Activated naive CD4-positive, alpha-beta T cell treated with anti-CD3 and anti-CD28 coated beads, Interleukin-2, amount 50 U/mL, for 24 hours (primary cell): ENCODE measurements at regions not wholly inside any gene's neighbourhood (a gene's known extent, or its start where the extent isn't known, plus 50 kb on each side); places are given as distances from the start of the nearest gene placed in this dataset.
"Not testable (repeated sequence)": the region's sequence is repeated elsewhere in the genome, so short reads cannot be mapped to it uniquely, and the experiment has no call there.

Experiments used
- H3K27ac Mint-ChIP-seq: one replicate; pipeline ENCODE4 v1.8.0; 2021; ENCODE audit warnings: mild to moderate bottlenecking, mixed read lengths
- H3K27me3 Mint-ChIP-seq: one replicate; pipeline ENCODE4 v1.8.0; 2021; ENCODE audit warnings: mixed read lengths
- H3K36me3 Mint-ChIP-seq: one replicate; pipeline ENCODE4 v1.8.0; 2021; ENCODE audit warnings: mixed read lengths
- H3K4me1 Mint-ChIP-seq: one replicate; pipeline ENCODE4 v1.8.0; 2021; ENCODE audit warnings: mixed read lengths
- H3K4me3 Mint-ChIP-seq: one replicate; pipeline ENCODE4 v1.8.0; 2021; ENCODE audit warnings: mild to moderate bottlenecking, mixed read lengths
- H3K9me3 Mint-ChIP-seq: one replicate; pipeline ENCODE4 v1.8.0; 2021; ENCODE audit warnings: mixed read lengths

GRCh38 chr16:26860506-26860905 lies 206.2 kb upstream of the C16orf82 start:
- Mint-ChIP-seq H3K27ac (no peak overlapping the region), H3K27me3 (peaks cover 6% of the 10 kb centered on the region), H3K9me3 (peaks cover 7% of the 10 kb centered on the region), H3K36me3 (peaks cover 9% of the 10 kb centered on the region), H3K4me3 (no peak overlapping the region), H3K4me1 (no peaks in the 10 kb centered on the region)

- peaks cover 9% of the 10 kb centered on the region for H3K27me3 Mint-ChIP-seq
- no peaks in the 10 kb centered on the region for H3K4me1 Mint-ChIP-seq
- peaks cover 9% of the 10 kb centered on the region for H3K36me3 Mint-ChIP-seq
- no peak overlapping the region for H3K27ac Mint-ChIP-seq
- no peak overlapping the region for H3K4me3 Mint-ChIP-seq
- peaks cover 7% of the 10 kb centered on the region for H3K9me3 Mint-ChIP-seq
These were observed 202.8 kb upstream of the C16orf82 start for GRCh38 chr16:26863931-26864330.

- H3K4me3 Mint-ChIP-seq, H3K4me1 Mint-ChIP-seq, H3K27ac Mint-ChIP-seq, H3K27me3 Mint-ChIP-seq, H3K9me3 Mint-ChIP-seq, H3K36me3 Mint-ChIP-seq: not testable (repeated sequence)
These were observed 192.4 kb upstream of the C16orf82 start for GRCh38 chr16:26874318-26874717.

GRCh38 chr16:26877421-26877820 lies 189.3 kb upstream of the C16orf82 start:
- no peaks in the 10 kb centered on the region for H3K36me3 Mint-ChIP-seq
- H3K27me3 Mint-ChIP-seq = peaks cover 2% of the 10 kb centered on the region
- H3K9me3 Mint-ChIP-seq = no peaks in the 10 kb centered on the region
- H3K4me1 Mint-ChIP-seq = no peaks in the 10 kb centered on the region
- no peak overlapping the region for H3K27ac Mint-ChIP-seq
- no peak overlapping the region for H3K4me3 Mint-ChIP-seq

GRCh38 chr16:26885674-26886073 lies 181.1 kb upstream of the C16orf82 start:
- Mint-ChIP-seq H3K27me3 (peaks cover 25% of the 10 kb centered on the region), H3K27ac (no peak overlapping the region)

GRCh38 chr16:26889740-26890139 lies 177.0 kb upstream of the C16orf82 start:
- Mint-ChIP-seq H3K9me3 (peaks cover 3% of the 10 kb centered on the region), H3K36me3 (no peaks in the 10 kb centered on the region), H3K4me1 (no peaks in the 10 kb centered on the region), H3K4me3 (no peak overlapping the region), H3K27ac (no peak overlapping the region), H3K27me3 (peaks cover 20% of the 10 kb centered on the region)

More at GRCh38 chr16:26885674-26886073, 181.1 kb upstream of the C16orf82 start:
- Mint-ChIP-seq H3K9me3 (peaks cover 6% of the 10 kb centered on the region), H3K36me3 (no peaks in the 10 kb centered on the region), H3K4me1 (no peaks in the 10 kb centered on the region), H3K4me3 (no peak overlapping the region)

GRCh38 chr16:26898200-26898599 lies 168.5 kb upstream of the C16orf82 start:
- Mint-ChIP-seq H3K36me3 (no peaks in the 10 kb centered on the region), H3K27ac (no peak overlapping the region), H3K27me3 (peaks cover 16% of the 10 kb centered on the region), H3K4me1 (no peaks in the 10 kb centered on the region), H3K9me3 (no peaks in the 10 kb centered on the region), H3K4me3 (no peak overlapping the region)

- H3K4me3 Mint-ChIP-seq = no peak overlapping the region
- peaks cover 7% of the 10 kb centered on the region for H3K27me3 Mint-ChIP-seq
- H3K27ac Mint-ChIP-seq = no peak overlapping the region
- H3K9me3 Mint-ChIP-seq = no peaks in the 10 kb centered on the region
- no peaks in the 10 kb centered on the region for H3K4me1 Mint-ChIP-seq
- H3K36me3 Mint-ChIP-seq = no peaks in the 10 kb centered on the region
These were observed 165.4 kb upstream of the C16orf82 start for GRCh38 chr16:26901196-26901861.

- Mint-ChIP-seq H3K9me3 (no peaks in the 10 kb centered on the region), H3K36me3 (no peaks in the 10 kb centered on the region), H3K4me1 (no peaks in the 10 kb centered on the region), H3K27me3 (peaks cover 10% of the 10 kb centered on the region), H3K27ac (no peak overlapping the region), H3K4me3 (no peak overlapping the region)
These were observed 164.7 kb upstream of the C16orf82 start for GRCh38 chr16:26901983-26902382.

GRCh38 chr16:26905336-26905735 lies 161.4 kb upstream of the C16orf82 start:
- Mint-ChIP-seq H3K9me3 (no peaks in the 10 kb centered on the region), H3K4me1 (no peaks in the 10 kb centered on the region), H3K36me3 (no peaks in the 10 kb centered on the region), H3K27me3 (peaks cover 11% of the 10 kb centered on the region), H3K4me3 (no peak overlapping the region), H3K27ac (no peak overlapping the region)

- Mint-ChIP-seq H3K36me3 (no peaks in the 10 kb centered on the region), H3K27ac (no peak overlapping the region), H3K4me1 (no peaks in the 10 kb centered on the region), H3K9me3 (no peaks in the 10 kb centered on the region), H3K27me3 (peaks cover 14% of the 10 kb centered on the region), H3K4me3 (no peak overlapping the region)
These were observed 157.1 kb upstream of the C16orf82 start for GRCh38 chr16:26909623-26910022.

- H3K9me3 Mint-ChIP-seq = no peaks in the 10 kb centered on the region
- peaks cover 15% of the 10 kb centered on the region for H3K27me3 Mint-ChIP-seq
- no peak overlapping the region for H3K27ac Mint-ChIP-seq
- no peaks in the 10 kb centered on the region for H3K4me1 Mint-ChIP-seq
- H3K4me3 Mint-ChIP-seq = no peak overlapping the region
- H3K36me3 Mint-ChIP-seq = no peaks in the 10 kb centered on the region
These were observed 155.3 kb upstream of the C16orf82 start for GRCh38 chr16:26911436-26911835.

GRCh38 chr16:26913851-26914250 lies 152.9 kb upstream of the C16orf82 start:
- Mint-ChIP-seq H3K4me3 (no peak overlapping the region), H3K27me3 (peaks cover 8% of the 10 kb centered on the region), H3K27ac (no peak overlapping the region), H3K9me3 (no peaks in the 10 kb centered on the region), H3K36me3 (no peaks in the 10 kb centered on the region), H3K4me1 (no peaks in the 10 kb centered on the region)

- no peak overlapping the region for H3K27ac Mint-ChIP-seq
- H3K36me3 Mint-ChIP-seq = no peaks in the 10 kb centered on the region
- no peaks in the 10 kb centered on the region for H3K9me3 Mint-ChIP-seq
- no peak overlapping the region for H3K4me3 Mint-ChIP-seq
- no peaks in the 10 kb centered on the region for H3K4me1 Mint-ChIP-seq
- H3K27me3 Mint-ChIP-seq = peaks cover 5% of the 10 kb centered on the region
These were observed 135.7 kb upstream of the C16orf82 start for GRCh38 chr16:26930786-26931581.

GRCh38 chr16:26950636-26951035 lies 116.1 kb upstream of the C16orf82 start:
- no peaks in the 10 kb centered on the region for H3K36me3 Mint-ChIP-seq
- no peaks in the 10 kb centered on the region for H3K9me3 Mint-ChIP-seq
- H3K27me3 Mint-ChIP-seq = peaks cover 9% of the 10 kb centered on the region
- H3K4me3 Mint-ChIP-seq = no peak overlapping the region
- no peaks in the 10 kb centered on the region for H3K4me1 Mint-ChIP-seq
- no peak overlapping the region for H3K27ac Mint-ChIP-seq

- Mint-ChIP-seq H3K4me3 (no peak overlapping the region), H3K9me3 (no peaks in the 10 kb centered on the region), H3K36me3 (no peaks in the 10 kb centered on the region), H3K4me1 (no peaks in the 10 kb centered on the region), H3K27me3 (peaks cover 9% of the 10 kb centered on the region), H3K27ac (no peak overlapping the region)
These were observed 114.8 kb upstream of the C16orf82 start for GRCh38 chr16:26951950-26952349.
